Hippocampal formation (tissue), 2 donors: ENCODE measurements at regions not wholly inside any gene's neighbourhood (a gene's known extent, or its start where the extent isn't known, plus 50 kb on each side); places are given as distances from the start of the nearest gene placed in this dataset.

Experiments used
- DNase-seq, 2 donors: peaks; one replicate each; lab custom pipeline; 2025; lab: John Stamatoyannopoulos, UW

DNA sequence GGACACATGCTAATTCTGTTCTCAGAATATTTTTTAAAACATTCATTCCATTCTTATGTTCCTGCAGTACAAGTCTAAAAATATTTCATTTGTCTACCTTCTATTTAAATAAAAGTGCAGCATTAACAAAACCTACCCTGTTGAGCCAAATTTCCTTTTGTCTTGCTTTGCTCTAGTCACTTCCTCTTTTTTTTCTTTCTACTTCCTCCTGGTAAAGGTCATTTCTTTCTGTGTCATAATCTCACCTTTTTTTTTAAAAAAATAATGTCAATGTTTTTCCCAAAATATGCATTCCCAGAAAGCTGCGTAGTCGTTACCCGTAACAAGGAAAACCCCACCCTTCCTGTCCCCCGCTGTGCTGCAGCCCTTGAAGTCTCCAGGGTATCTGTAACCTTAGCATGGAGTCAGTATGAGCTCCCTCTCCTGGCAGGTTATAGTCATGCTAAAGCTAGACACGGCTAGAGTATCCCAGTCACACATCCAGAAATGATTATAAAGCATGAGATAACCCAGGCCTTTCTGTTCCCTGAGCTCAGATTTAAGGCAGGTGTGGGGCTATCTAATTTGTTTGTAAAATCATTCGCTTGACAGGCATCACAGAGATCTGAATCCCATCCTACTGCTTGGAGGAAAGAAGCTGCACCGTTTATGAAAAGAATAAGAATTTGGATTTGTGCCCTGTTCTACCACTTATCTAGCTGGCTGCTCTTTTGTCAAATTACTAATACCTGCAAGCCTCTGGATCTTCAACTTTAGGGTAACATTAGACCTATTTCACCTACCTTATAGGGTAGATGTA lies 51.1 kb upstream of the EED start:
- DNase-seq, result peak; percentile 53 to 84

DNA sequence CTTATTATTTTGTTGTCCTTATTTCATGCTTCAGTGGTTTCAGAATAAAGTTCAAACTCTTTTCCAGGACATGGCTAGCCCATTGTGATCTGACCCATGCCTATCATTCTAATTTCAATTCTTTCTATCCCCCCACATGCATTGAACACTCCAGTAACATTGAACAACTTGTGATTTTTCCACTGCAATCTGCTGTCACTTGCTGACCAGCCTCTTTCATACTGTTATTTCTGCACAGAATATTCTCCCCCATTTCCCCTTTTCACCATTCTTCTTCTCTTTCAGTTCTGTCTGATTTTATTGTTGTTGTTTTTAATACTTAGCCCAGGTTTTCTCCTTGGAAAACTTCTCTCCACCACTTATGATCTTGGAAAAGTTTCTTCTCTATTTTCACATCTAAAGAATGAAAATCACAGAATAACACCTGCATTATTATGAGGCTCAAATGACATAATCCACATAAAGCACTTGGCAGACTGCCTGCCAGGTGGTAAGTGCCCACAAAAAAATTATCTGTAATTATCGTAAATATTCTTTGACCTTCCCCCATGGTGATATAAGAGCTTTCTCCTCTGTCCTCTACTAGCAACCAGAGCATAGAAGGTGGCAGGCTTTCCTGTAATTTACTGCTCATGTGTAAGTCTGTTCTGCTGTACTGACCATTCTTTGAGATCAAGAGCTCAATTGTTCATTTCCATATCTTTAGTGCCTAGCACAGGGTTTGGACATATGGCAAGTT lies 51.9 kb upstream of the EED start:
- DNase-seq, result no peak

DNA sequence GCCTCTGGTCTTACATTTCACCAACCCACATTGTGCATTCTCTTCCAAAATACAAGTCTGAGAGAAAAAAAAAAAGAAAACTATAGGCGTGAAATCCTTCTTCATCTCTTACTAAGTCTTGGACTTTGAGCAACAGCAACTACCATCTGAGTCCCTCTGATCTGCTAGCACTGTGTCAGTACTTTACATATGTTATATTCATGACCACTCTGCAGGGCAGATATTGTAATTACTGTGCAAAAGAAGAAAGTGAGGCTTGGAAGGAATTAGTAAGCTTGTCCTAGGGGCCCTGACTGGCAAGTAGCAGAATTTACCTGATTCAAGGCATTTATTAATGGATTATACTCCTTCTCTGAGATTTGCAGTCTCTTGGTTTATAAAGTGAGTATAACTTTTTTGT lies 52.7 kb upstream of the EED start:
- no peak for DNase-seq

DNA sequence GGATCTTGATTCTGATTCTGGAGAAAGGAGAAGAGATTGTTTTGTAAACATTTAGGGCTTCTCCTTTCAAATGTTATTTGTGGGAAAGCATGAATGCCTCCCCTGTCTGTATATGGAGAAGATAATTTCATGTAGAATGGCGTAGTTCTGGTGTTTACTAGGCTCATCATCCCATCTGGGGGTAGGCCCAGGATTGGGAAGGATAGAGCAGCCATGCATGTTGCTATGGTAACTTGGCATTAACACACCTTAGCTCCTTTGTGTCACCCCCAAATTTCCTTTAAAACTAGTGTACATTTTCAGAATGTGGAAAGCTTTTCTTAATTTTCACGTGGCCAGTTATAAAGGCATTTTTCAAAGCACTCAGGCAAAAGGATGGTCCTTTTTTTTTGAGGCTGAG lies 57.5 kb upstream of the EED start:
- DNase-seq, result no peak

DNA sequence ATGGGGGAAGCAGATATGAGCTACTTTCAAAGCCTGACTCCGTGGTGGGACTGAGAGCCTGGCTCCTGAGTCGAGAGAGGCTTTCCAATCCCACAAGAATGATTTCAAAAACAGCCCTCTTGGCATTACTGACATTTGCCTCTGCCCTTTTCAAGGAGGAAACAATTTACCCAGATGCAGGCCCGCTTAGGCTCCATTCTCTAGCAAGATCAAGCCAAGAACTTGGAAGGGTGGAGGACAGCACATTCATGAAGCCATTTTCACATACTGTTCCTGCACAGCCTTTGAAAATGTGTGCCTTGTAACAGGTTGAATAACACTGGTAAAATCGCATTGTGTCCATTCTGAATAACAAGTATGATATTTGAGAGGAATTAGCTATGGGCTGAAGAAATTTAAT lies 58.2 kb upstream of the EED start:
- DNase-seq, result no peak

DNA sequence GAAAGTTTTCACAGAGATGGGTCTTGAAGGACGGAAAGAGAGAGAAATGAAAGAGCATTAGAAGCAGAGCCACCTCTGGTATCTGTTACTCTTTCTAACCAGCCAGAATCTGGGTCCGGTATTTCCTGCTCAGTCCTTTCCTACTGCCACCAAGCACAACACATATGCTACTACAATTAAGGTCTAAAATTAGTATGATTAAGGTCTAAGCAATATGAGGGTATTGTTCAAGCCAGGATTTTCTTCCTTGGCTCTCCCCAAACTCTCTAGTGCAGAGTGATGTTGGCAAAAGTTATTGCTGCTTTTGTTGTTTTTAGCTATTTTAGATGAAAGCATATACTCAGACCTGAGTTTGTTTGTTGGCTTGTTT lies 59.2 kb upstream of the EED start:
- no peak for DNase-seq

DNA sequence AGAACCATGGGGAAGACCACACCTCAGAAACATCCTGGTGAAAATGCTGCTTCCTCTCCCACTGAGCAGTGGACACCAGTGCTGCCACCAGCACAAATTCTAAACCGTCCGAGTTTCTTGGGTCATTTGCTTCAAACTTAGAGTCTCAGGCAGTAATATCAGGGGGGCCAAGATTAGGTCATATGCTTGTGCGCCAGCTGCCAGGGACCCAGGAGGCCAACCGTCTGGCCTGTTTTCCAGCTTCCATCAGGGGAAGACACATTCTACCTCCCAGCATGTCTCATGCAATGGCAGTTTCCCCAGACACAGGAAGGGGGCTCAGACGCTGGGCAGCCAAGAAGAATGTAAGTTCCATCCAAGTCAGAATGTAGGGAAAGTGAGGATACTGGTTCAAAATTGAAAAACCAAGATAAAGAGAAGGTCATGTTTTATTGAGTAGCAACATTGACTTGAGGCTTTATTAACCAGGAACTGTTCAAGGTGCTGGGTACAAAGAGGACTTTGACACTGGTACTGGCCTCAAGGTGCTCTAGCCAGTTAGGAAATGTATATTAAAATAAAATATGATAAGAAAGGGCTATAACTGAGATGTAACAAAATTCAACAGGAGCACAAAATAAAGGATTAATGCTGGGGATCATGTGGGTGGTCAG lies 59.7 kb upstream of the EED start:
- DNase-seq, result no peak

DNA sequence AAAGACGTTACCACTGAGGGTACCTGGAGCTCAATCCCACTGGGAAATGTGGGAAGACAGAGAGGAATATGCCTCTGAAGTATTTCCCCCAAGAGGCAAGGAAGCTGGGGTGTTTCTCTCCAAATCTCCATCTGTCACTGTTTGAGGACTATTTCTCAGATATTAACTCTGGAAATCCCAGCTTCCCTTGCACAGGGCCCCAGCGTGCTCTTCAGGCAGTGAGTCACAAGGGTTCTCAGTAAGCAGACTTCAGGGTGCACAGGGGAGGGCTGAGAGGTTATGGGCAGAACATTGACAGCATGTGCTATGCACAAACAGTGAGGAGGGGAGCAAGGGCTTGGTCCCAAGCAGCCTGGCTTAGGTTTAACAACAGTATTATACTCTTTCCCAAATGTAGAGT lies 60.9 kb upstream of the EED start:
- no peak for DNase-seq

DNA sequence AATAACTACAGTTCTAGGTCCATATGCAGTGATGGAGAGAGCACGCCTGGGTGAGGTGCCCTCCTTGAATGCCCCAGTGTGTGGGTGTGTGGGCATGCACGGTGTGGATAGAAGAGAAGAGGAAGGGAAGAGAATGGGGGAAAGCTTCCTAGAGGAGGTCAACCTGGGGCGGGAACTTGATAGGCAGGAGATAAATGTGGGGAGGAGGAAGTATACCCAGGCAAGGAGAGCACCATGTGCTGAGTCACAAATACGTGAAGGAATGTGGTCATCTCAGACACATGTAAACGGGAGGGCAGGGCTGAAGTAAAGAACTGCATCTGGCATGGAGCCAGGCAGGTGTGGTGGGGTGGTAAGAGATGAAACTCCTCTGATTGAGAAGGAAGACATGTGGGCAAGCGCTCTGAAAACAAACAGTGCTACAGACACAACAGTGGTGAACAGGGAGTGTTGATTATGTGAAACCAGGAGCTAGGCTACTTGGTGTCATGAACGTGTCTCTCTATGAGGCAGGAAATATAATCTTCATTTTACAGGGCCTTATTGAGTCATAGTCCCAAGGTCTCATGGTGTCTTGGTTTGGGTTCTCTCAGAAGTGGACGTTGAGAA lies 61.5 kb upstream of the EED start:
- no peak for DNase-seq

DNA sequence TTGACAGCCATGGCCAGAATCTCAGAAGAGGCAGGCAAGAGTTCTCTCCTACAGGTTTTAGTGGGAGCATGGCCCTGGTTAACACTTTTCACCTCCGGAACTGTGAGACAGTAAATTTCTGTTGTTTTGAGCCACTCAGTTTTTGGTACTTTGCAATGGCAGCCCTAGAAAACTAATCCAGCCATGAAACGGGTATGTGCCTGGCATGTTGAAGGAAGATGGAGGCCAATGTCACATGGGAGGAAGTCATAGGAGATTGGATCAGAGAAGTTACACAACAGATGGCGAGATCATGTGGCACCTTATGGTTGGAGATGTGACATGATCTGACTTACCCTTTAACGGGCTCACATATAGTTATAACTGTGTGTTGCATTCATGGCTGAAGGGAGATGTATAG lies 63.2 kb upstream of the EED start:
- no peak for DNase-seq

DNA sequence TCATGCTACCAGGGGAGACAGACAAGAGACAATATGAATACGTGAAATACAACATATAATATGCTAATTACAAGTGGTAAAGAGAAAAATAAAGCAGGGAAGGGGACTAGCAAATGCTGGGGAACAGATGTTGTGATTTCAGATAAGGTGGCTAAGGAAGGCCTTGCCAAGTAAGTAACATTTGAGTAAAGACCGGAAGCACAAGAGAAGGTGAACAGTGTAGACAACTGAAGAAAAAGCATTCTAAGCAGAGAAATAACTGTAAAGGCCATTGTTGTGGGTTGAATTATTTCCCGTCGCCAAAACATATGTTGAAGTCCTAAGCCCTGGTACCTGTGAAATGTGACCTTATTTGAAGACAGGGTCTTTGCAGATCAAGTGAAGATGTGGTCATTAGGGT lies 63.7 kb upstream of the EED start:
- no peak for DNase-seq

DNA sequence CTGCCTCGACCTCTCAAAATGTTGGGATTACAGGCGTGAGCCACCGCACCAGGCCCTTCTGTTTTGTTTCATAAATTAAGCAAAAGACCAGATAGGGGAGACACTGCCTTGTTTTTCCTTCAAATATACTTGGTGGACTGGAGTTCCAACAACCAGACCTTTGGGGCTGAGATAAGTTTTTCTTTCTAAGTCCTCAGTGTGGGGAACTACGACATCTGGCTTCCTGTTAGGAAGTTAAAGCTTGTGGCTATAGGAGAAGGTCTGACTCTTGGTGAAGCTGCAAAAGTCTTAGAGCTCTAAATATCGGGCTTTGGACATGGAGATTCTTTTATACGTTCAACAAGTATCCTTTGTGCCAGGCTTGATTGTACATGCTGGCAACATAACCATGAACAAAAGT lies 64.1 kb upstream of the EED start:
- peak in 1 of 2 donors; percentile 13 for DNase-seq

DNA sequence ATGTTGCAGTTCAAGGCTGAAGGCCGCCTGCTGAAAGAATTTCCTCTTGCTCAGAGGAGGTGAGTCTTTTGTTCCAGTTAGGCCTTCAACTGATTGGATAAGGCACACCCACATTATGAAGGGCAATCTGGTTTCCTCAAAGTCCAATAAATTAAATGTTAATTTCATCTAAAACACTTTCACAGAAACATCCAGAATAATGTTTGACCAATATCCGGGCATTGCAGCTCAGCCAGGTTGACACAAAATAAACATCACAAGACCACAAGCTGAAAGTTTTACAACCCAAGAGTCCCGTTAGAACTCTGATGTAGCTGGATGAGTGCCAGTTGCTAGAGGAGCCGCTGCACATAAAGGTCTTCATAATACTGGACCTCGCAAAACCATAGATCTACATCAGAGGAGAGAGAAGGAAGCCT lies 64.9 kb upstream of the EED start:
- DNase-seq, result no peak

DNA sequence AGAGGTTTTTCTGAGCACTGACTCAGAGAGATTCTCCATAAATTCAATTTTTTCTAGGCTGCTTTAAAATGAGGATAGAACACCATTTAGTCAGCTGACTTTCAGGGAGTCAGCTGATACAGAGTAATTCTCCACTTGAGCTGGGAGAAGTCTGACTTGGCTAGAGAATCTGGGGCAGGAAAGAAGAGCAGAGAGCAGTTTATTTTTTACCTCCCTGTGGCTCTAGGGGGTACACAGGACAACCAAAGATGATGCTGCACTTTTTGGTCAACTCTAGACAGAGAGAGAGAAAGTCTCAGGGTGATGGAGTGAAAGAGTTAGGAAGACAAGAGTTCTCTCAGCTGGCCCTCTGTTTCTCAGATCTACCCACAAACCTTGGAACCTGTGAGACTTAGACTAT lies 67.3 kb upstream of the EED start:
- DNase-seq, result no peak

DNA sequence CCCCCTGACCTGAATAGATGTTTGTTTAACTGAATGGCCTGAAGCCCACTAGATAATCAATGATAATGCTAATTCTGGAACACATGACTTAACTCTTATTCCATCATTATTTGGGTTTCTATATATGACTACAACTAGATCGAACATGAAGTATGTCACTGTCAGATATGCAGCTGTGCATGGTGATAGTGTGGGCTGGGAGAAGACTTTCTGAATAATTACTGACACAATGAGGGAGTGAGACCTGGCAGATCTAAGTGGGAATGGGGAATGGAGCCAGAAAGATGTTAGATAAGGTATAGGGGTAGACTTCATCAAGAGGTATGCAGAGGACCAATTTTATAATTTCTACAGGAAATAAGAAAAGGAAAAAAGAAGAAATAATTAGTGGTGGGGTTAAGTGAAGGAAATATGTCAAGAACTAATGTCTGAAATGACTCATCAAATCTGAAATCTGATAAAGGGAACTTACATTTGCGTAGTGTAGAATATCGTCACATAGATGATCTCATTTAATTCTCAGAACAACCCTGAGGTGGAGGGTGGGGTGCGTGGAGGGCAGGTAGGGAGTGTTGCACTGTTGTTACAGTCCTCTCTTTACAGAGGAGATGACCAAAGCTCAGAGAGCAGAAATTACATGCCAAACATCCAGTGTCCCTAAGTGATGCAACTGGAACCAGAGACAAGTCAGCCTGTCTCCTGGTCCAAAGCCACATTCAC lies 68.2 kb upstream of the EED start:
- DNase-seq, result no peak

DNA sequence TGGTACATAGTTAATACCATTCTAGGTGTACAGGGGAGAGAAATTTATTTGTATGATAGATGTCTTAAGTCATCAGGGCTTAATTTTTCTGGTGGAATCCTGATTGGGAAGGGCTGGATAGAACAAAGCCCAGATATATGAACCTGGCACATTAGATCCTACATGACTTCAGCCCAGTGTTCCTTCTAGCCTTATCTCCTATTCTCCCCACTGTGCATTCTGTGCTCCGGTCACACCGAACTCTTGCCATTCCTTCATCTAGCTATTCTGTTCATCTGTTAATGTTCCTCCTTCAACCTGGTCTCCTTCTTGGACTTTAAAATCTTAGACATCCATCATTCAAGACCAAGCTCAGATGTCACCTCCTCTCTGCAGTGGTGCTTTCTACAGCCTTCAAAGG lies 68.9 kb upstream of the EED start:
- DNase-seq, result no peak

DNA sequence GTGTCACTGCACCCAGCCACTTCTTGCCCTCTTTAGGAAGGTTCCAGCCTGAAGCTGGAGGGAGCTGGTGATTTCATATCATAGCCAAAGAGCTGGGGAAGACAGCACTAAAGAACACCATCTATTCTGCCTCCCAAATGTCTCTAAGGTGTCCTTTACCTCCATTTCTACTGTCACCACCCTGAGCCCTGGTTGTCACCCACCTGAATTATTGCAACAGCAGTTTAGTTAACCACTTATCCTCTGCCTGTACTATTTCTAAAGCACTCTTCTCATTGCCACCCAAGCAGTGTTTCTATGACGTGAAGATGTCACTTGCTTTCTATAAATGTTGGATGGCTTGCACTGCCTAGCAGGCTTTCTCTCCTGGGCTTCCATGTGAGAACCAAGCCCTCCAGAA lies 69.4 kb upstream of the EED start:
- no peak for DNase-seq

DNA sequence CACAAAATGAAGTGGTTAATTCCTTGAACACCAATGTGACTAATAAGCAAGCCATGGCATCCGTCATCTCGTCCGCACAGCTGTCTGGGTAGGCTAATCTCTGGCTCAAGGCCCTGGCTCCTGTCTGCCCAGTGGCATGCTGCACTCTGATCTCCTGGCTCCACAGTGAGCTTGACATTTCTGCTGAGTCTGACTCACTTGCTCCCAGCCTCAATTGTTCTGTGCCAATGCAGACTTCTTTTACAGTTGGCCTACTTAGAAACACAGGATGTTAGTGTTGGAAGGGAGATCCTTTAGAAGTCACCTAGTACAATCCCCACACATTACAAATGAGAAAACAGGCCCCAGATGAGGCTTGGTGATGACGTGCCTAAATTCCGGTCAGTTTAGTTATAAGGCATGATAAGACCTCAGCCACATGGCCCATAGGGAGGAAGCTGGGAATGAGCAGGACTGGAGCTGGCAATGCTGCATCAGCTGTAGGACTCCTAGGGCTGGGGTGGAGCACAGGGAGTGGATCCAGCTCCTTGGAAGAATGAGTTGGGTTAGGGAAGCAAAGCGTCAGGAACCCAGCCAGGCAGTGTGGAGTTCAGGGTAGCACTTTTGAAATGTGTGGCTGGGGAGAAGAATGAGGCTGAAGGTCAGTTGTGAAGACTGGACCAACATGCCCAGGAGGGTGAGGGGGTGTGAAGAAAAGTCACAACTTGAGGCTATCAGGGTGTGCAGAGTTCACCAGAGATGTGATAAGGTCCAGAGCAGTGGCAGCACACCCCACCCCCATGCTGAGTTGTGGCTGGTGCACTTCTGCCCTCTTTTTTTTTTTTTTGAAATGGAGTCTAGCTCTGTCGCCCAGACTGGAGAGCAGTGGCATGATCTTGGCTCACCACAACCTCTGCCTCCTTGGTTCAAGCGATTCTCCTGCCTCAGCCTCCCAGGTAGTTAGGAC lies 70.2 kb upstream of the EED start:
- DNase-seq, result peak in 1 of 2 donors; percentile 15

DNA sequence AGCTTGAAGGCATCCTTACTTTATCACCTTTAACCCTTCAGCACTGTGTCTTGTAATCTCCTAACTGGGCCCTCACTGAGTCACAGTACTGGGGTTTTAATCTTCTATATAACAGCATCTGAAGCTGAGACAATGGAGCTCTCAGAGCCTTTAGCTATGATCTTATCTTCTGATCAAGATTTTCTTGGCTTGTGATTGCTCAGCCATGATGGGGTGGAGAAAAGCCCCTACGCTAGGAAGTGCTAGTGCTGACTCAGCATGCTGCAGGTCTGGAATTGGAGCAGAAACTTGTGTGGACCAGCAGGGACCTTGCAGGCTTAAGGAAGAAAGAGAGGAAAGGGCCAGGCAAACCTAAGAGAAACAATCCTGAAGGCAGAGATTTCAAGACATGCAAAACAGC lies 71.7 kb upstream of the EED start:
- no peak for DNase-seq

DNA sequence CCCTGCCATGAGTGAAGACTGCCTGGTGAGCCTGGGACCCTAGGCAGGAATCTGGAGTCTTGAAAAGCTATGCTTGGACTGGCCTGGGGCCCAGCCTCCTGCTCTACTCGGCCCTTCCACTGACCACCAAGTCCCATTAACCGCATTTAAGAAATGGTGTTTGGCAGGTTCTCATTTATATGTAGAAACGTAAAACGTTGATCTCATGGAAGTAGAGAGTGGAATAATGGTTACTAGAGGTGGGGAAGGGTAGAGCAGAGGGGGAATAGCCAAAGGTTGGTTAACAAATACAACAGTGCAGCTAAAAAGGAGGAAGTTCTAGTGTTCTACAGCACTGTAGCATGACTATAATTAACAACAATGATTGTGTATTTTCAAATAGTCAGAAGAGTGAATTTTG lies 72.9 kb upstream of the EED start:
- DNase-seq, result no peak
